ENCODE measurements at regions not wholly inside any gene's neighbourhood (a gene's known extent, or its start where the extent isn't known, plus 50 kb on each side); places are given as distances from the start of the nearest gene placed in this dataset.
"Not testable (repeated sequence)": the region's sequence is repeated elsewhere in the genome, so short reads cannot be mapped to it uniquely, and the experiment has no call there.

DNA sequence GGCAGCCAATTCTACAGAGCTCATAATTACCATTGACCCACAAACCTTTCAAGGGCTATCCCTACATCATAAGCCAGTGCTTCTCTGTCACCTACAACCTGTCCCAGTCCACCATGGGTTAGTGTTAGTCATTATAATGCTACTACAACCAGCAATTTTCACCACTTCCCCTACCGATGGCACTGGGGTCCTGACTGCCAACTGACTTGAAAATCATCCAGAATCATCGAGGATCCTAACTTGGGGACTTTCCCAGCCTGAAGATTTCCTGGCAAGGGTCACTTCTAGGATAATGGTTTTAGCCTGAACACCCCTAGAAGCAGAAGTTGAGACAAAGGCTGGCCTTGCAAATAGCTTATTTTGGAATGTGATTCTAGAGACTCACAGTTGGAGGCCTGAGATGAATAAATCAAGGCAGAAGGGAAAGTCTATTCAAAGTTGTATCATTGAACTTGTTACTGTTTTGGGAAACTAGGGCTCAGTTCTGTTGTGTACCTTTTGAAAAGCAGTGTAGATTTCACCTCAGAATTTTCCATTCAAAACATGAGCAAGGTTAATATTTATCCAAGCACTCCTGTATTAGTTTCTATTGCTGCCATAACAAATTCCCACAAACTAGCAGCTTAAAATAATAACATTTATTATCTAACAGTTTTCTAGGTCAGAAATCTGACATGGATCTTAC, 633.0 kb downstream of the LRRC70 start:
- Histone ChIP-seq H3K4me3 (no peak overlapping the region), H3K36me3 (no peaks in the 10 kb centered on the region), H3K9me3 (no peaks in the 10 kb centered on the region), H3K4me1 (no peaks in the 10 kb centered on the region), H3K27me3 (no peaks in the 10 kb centered on the region), H3K27ac (no peak overlapping the region)
- DNase-seq: no peak
- no peak for TF ChIP-seq POLR2A (IDR thresholded peaks at IDR 0.05)
- no peak for TF ChIP-seq CTCF (IDR thresholded peaks at IDR 0.05)

GRCh38 chr5:63205976-63206375, 627.4 kb downstream of the LRRC70 start:
- H3K9me3 ChIP-seq: no peaks in the 10 kb centered on the region
- H3K4me3 ChIP-seq: no peak overlapping the region
- H3K27me3 ChIP-seq: no peaks in the 10 kb centered on the region
- H3K36me3 ChIP-seq: no peaks in the 10 kb centered on the region
- no peak overlapping the region for H3K27ac ChIP-seq
- DNase-seq: no peak
- TF ChIP-seq POLR2A (IDR thresholded peaks at IDR 0.05) (no peak), CTCF (IDR thresholded peaks at IDR 0.05) (no peak)
- no peaks in the 10 kb centered on the region for H3K4me1 ChIP-seq

DNA sequence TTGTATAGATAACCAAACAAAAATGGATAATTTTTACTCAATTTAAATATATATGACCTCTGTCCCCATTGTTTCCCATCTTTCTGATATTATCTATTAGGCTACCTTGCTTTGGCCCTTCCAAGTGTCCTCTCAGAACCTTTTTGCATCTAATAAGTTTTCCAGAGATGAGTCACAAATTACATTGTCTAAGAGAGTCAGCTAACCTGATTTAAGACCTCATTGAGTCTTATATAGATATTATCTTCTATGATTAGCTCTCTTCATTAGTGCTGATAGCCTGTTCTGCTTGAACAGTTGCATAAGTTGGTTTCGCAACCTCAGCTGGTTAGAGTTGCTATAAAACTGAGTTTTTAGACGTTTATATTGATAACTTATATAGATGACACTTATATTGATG, 623.1 kb downstream of the LRRC70 start:
- Histone ChIP-seq H3K27ac (no peak overlapping the region), H3K36me3 (no peaks in the 10 kb centered on the region), H3K27me3 (no peaks in the 10 kb centered on the region), H3K4me1 (no peaks in the 10 kb centered on the region), H3K9me3 (no peaks in the 10 kb centered on the region), H3K4me3 (no peak overlapping the region)
- no peak for TF ChIP-seq CTCF (IDR thresholded peaks at IDR 0.05)
- no peak for TF ChIP-seq POLR2A (IDR thresholded peaks at IDR 0.05)
- no peak for DNase-seq

DNA sequence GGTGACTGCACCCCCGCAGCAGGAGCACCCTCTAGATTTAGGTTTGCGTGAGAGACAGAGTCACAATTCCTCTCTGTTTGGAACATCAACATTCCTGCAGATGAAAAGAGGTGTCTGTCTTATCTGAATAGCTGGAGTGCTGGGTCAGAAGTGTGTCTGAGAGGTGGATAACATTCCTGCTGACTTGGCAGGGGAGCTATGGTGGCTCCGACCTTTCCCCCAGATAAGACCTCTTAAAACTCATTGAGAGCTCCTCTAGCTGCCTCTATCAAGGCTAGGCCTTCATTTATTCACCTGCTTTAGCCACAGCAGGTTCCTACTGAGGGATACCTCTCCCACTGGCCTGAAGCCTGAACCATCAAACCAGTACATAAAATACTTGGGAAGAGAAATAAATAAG, 615.5 kb downstream of the LRRC70 start:
- H3K4me1 ChIP-seq: no peaks in the 10 kb centered on the region
- H3K27me3 ChIP-seq: no peaks in the 10 kb centered on the region
- H3K27ac ChIP-seq: no peak overlapping the region
- H3K4me3 ChIP-seq: no peak overlapping the region
- no peak for DNase-seq
- H3K36me3 ChIP-seq: no peaks in the 10 kb centered on the region
- TF ChIP-seq CTCF (IDR thresholded peaks at IDR 0.05) (no peak), POLR2A (IDR thresholded peaks at IDR 0.05) (no peak)
- H3K9me3 ChIP-seq: no peaks in the 10 kb centered on the region

- not testable (repeated sequence) for H3K27ac ChIP-seq, H3K9me3 ChIP-seq, H3K4me3 ChIP-seq, DNase-seq, H3K27me3 ChIP-seq, H3K4me1 ChIP-seq, H3K36me3 ChIP-seq
Measured at GRCh38 chr5:63180190-63180589, 601.6 kb downstream of the LRRC70 start.

DNA sequence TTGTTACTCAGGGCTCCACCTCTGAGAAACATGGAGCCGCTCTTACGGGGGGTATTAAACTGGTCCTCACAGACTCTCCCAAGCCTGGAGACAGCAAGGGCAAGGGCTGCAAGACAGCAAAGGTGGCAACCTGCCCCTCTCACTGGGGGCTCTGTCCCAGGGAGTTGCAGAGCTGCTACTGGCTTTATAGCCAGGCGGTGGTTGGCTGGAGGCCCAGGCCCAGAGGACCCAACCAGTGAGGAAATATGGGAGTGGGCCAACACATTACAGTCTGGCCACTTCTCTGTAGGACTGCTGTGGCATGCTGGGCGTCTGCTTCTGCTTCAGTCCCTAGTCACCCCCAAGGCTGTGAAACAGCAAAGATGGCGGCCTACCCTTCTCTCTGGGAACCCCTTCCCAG, 597.2 kb downstream of the LRRC70 start:
- H3K27me3 ChIP-seq: no peaks in the 10 kb centered on the region
- H3K27ac ChIP-seq: no peak overlapping the region
- H3K9me3 ChIP-seq: no peaks in the 10 kb centered on the region
- H3K36me3 ChIP-seq: no peaks in the 10 kb centered on the region
- TF ChIP-seq CTCF (IDR thresholded peaks at IDR 0.05): no peak
- no peak for TF ChIP-seq POLR2A (IDR thresholded peaks at IDR 0.05)
- no peaks in the 10 kb centered on the region for H3K4me1 ChIP-seq
- no peak overlapping the region for H3K4me3 ChIP-seq
- no peak for DNase-seq

All from Peyer's patch (tissue), 4 donors.